ENCODE measurements at regions not wholly inside any gene's neighbourhood (a gene's known extent, or its start where the extent isn't known, plus 50 kb on each side); places are given as distances from the start of the nearest gene placed in this dataset.

- peaks cover 0 to 4% (median 0%) of the 10 kb centered on the region in 4 donors for H3K9me3 ChIP-seq
- TF ChIP-seq CTCF (IDR thresholded peaks at IDR 0.05), result no peak
- no peak for TF ChIP-seq POLR2A (IDR thresholded peaks at IDR 0.05)
- no peak overlapping the region for H3K27ac ChIP-seq
- no peaks in the 10 kb centered on the region for H3K4me1 ChIP-seq
- DNase-seq (no peak), ATAC-seq (no peak)
- no peak overlapping the region for H3K4me3 ChIP-seq
- no peaks in the 10 kb centered on the region for H3K36me3 ChIP-seq
- no peaks in the 10 kb centered on the region for H3K27me3 ChIP-seq
- intact Hi-C loops (cut with DNase I), result no loop called here
Measured at GRCh38 chr2:163236553-163236952, 398.0 kb upstream of the KCNH7 start.

- H3K9me3 ChIP-seq, result no peaks in the 10 kb centered on the region
- H3K36me3 ChIP-seq, result no peaks in the 10 kb centered on the region
- no peak for DNase-seq
- TF ChIP-seq CTCF (IDR thresholded peaks at IDR 0.05) (no peak), POLR2A (IDR thresholded peaks at IDR 0.05) (no peak)
- 100% methylated on average over 1 of the region's 1 CpG for WGBS (ENCODE audit: insufficient coverage, low coverage, low lambda C conversion rate, missing lambda C conversion rate)
- H3K27ac ChIP-seq, result no peak overlapping the region
- no peaks in the 10 kb centered on the region for H3K27me3 ChIP-seq
- intact Hi-C loops (cut with DNase I), result no loop called here
- H3K4me3 ChIP-seq, result no peak overlapping the region
- ATAC-seq, result no peak
- no peaks in the 10 kb centered on the region for H3K4me1 ChIP-seq
Measured at GRCh38 chr2:163231666-163232065, 393.1 kb upstream of the KCNH7 start.

- H3K4me1 ChIP-seq, result no peaks in the 10 kb centered on the region
- no peak for TF ChIP-seq POLR2A (IDR thresholded peaks at IDR 0.05)
- TF ChIP-seq CTCF (IDR thresholded peaks at IDR 0.05), result no peak
- H3K27me3 ChIP-seq, result no peaks in the 10 kb centered on the region
Measured at GRCh38 chr2:163213661-163214081, 375.1 kb upstream of the KCNH7 start.

GRCh38 chr2:163210430-163210918 is 371.9 kb upstream of the KCNH7 start:
- DNase-seq (no peak), ATAC-seq (no peak)
- Histone ChIP-seq H3K36me3 (no peaks in the 10 kb centered on the region), H3K4me1 (no peaks in the 10 kb centered on the region), H3K4me3 (no peak overlapping the region), H3K9me3 (no peaks in the 10 kb centered on the region), H3K27me3 (no peaks in the 10 kb centered on the region), H3K27ac (no peak overlapping the region)
- intact Hi-C loops (cut with DNase I), result no loop called here
- no peak for TF ChIP-seq CTCF (IDR thresholded peaks at IDR 0.05)
- no peak for TF ChIP-seq POLR2A (IDR thresholded peaks at IDR 0.05)
- 67% methylated on average over 1 of the region's 1 CpG for WGBS (ENCODE audit: insufficient coverage, low coverage, low lambda C conversion rate, missing lambda C conversion rate)

More at GRCh38 chr2:163213661-163214081, 375.1 kb upstream of the KCNH7 start:
- intact Hi-C loops (cut with DNase I), result no loop called here
- no peak for DNase-seq
- no peaks in the 10 kb centered on the region for H3K9me3 ChIP-seq
- ATAC-seq, result no peak
- no peaks in the 10 kb centered on the region for H3K36me3 ChIP-seq
- no peak overlapping the region for H3K27ac ChIP-seq
- 62% methylated on average over 3 of the region's 3 CpGs for WGBS (ENCODE audit: insufficient coverage, low coverage, low lambda C conversion rate, missing lambda C conversion rate)
- no peak overlapping the region for H3K4me3 ChIP-seq
